SIG-M5 (cell line): ENCODE measurements at regions not wholly inside any gene's neighbourhood (a gene's known extent, or its start where the extent isn't known, plus 50 kb on each side); places are given as distances from the start of the nearest gene placed in this dataset.
"Not testable (repeated sequence)": the region's sequence is repeated elsewhere in the genome, so short reads cannot be mapped to it uniquely, and the experiment has no call there.

ENCODE experiments used
- DNase-seq: peaks from one replicate; lab custom pipeline; 2025; lab: John Stamatoyannopoulos, UW

GRCh38 chr5:158516521-158516920 is 583.2 kb downstream of the EBF1 start:
- no peak for DNase-seq

DNA sequence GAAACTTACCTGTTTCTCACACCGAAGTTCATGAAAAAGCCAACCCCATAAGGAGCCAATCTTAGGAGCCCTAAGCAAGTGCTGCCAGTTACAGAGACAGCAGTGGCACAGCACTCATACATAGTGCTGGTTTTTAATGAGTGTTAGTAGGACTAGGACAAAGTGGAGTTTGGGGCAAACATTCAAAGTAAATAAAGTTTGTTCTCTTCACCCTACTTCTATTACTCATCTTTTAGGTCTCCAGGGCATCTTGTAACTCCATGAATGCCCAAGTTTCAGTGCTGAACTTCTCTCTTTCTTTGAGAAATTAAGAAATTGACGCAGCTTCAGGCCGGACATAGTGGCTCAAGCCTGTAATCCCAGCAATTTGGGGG is 584.7 kb downstream of the EBF1 start:
- DNase-seq, result no peak

- DNase-seq, result no peak
Observed at GRCh38 chr5:158514319-158514985, 585.3 kb downstream of the EBF1 start.

DNA sequence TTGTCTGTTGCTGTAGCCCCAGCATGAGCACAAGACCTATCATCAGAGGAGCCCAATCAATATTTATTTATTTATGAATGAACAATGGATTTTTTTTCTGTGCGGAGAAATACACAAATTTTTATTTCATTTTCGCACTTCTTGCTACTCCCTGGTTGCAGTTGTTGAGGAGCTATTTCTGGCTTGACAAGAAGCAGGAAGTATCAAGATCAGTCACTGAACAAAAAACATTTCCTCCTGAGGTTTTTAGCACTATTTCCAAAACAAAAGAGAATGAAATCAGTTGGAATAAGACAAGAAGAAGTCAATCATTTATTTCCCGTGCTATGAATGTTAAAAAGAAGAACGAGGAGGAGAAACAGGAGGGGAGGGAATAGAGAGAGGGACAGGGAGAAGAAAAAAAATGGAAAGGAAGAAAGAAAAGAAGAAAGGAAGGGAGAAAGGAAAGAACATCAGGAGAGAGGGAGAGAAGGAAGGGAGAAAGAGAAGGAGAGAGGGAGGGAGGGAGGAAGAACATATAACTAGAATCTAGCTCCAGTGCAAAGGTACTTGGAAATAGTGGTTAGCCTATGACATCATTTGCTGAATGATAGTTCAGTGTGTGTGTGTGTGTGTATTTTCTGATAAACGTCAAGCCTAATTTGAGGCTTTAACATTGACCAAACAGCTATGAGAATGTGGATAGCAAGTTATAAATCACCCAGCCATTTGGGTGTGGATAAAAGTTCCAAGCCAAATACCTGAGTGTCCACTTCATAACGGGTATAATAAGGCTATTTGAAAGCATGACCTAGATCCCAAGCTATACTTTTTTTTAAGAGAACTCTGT is 586.0 kb downstream of the EBF1 start:
- DNase-seq, result no peak

GRCh38 chr5:158511454-158511853 is 588.3 kb downstream of the EBF1 start:
- DNase-seq, result no peak

GRCh38 chr5:158510479-158510878 is 589.2 kb downstream of the EBF1 start:
- DNase-seq, result no peak

DNA sequence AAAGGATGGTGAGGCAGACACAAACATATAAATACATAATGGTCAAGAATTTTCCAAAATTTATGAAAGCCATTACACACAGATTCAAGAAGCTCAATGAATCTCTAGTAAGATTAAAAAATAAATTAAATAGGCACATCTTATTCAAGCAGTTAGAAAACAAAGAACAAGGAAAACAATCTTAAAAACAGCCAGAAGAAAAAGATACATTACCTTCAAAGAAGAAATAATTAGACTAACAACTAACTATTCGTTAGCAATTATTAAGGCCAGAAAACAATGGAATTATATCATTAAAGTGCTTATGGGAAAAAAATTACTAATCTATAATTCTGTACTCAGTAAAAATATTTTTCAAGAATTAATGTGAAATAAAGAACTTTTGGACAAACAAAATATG is 593.1 kb downstream of the EBF1 start:
- DNase-seq, result no peak

DNA sequence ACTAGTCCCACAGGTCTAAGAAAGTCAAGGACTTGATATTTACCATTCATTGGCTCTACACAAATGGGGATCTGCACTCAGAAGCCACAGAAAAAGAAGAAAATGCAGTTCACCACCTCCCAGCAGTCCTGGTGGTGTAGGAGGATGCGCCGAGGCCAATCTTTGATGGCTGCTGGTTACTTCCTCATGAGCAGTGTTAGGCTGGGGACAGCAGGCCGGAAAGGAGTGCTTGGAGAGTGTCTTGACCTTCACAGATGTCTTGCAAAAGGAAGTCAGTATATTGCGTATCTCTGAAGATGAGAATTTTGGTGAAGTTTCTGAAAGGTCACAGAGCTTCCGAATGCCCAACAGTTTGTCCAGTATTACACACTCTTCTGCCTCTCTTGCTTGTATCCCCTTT is 597.0 kb downstream of the EBF1 start:
- no peak for DNase-seq

GRCh38 chr5:158499892-158500418 is 599.8 kb downstream of the EBF1 start:
- DNase-seq, result no peak

- no peak for DNase-seq
Observed at GRCh38 chr5:158499075-158499891, 600.4 kb downstream of the EBF1 start.

DNA sequence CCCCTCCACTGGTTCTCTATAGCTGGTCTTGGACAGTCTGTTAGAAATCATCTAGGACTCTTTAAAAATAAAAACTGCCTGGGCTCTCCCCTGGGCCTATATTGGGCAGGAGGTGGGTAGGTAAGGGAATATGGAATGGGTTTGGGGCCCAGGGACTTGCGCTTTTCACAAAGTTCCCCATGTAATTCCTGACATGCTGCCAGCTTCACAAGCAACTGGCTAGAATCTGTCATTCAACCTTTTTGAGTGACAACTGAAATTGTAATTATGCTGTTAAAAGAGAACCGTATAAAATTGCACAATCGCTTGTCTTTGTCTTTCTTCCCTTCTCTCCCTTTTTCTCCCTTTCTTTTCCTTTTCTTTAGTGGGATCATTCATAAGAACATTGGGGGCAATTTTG is 603.1 kb downstream of the EBF1 start:
- no peak for DNase-seq

DNA sequence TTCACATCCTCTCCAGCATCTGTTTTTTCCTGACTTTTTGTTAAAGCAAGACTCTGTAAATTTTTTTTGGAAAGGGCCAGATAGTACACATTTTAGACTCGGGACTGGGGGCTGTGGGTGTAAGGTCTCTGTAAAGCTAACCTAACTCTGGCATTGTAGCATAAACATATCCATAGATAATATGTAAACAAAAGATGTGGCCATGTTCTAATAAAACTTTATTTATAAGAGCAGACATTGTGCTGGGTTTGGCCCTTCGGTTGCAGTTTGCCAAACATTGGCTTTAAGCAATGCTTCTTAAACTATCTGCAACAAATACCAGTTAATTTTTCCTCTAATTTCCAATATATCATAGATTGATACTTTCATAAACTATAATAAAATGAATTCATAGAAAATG is 605.2 kb downstream of the EBF1 start:
- no peak for DNase-seq

DNA sequence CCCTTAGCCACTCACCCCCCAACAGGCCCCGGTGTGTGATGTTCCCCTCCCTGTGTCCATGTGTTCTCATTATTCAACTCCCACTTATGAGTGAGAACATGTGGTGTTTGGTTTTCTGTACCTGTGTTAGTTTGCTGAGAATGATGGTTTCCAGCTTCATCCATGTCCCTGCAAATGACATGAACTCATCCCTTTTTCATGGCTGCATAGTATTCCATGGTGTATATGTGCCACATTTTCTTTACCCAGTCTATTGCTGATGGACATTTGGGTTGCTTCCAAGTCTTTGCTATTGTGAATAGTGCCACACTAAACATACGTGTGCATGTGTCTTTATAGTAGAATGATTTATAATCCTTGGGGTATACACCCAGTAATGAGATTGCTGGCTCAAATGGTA is 605.7 kb downstream of the EBF1 start:
- DNase-seq, result not testable (repeated sequence)

DNA sequence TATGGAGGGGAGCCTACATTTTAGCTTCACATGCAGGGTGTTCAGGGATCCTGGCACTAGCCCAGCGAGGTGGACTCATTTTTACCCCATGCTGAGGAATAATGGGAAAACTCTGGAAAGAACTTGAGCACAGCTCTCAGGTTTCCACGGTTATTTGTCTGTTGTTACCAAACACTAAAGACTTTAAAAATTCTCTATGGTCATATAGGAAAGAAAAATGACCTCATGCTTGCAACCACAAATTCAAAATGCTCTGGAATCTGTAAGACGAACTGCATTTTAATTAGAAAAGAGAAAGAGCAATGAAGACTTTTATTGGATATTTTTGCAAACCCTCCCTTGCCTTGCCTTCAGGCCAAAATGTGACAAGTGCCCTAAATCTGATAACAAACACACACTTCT is 606.9 kb downstream of the EBF1 start:
- no peak for DNase-seq

DNA sequence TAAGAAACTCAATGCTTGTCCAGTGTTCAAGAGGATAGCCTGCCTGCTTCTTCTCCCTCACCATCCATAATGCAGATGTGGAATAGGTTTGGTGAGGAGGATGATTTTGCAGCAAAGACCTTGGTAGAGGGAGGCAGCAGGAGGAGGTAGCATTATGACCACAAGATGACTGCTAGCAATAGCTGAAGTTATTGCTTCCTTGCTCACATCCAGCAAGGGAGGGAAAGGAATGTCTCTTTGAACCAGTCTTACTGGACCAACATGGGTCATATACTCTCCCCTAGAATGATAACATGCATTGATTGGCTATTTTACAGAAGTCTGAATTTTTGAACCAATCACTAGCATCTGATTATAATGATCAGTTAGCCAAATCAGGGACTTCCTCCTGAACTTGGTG is 607.6 kb downstream of the EBF1 start:
- DNase-seq, result no peak

DNA sequence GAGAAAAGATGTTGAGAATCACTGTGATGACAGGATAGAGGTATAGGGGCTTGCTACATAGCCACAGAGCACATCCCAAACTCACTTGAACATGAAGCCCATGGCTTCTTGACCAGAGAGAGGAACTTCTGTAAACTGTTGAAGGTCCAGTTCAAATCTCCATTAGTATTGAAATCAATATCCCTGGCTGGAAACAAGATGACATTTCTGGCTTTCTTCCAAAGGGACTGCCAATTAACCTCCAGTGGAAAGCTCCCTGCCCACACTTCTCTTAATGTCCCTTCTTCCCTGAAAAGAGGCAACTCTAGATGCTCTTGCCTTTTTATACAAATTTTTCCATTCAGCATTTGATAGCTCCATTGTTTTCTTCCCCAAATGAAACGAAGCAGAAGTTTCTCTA is 612.1 kb downstream of the EBF1 start:
- no peak for DNase-seq

- DNase-seq, result no peak
Observed at GRCh38 chr5:158487156-158487555, 612.6 kb downstream of the EBF1 start.

DNA sequence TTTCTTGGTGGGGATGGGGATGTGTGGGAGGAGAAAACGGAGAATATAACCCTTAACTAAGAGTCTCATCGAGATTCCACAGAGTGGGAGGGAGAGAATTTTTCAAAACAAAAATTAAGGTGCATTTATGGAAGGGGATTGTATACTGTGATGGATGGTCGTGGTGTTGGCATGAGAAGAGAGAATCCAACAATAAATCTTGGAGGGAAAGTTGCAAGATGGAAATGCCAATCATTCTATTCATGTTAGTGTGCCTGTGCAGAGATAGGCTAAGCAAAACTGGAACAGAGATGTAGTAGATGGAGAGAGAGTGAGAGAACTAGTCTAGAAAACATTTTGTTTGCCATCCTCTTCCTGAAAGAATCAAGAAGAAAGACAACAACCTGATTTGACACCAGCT is 613.1 kb downstream of the EBF1 start:
- DNase-seq, result no peak

DNA sequence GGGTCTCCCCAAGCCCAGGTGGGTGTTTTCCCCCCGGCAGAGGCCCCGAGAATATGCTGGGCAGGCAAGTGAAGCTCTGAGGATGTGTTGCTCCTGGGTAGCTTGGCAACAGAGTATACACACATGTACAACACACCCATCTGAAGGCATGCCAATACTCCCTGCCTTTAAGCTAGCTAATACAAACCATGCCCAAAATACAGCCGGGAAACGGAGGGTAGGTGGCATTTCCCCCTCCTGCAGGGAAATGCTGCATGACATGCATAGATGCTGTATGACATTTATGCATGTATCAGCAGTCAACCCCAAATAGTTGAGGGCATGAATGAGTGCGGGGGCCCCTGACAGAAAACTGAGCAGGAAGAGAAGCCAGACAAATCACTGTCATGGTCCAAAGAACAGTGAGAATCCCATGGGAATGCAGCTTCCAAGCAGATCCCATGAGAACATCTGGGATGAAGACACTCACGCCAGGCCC is 614.1 kb downstream of the EBF1 start:
- DNase-seq, result no peak

DNA sequence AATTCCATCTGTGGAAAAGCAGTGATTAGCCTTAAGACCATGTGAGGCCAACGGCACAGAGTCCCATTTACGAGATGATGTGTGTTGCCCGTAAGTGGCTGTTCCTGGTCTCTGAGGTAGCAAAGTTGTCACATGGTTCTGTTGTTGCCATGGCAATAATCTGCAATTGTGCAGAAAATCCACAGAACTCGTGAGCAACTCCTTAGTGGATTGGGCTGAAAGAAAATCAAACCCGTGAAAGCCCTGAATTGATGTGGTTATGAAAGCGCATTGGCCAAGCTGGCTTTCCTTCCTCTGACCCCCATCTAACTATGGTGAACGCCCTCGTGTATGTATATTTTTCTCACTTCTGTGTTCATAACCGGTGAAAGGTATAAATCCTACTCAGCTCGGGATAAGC is 614.7 kb downstream of the EBF1 start:
- no peak for DNase-seq

DNA sequence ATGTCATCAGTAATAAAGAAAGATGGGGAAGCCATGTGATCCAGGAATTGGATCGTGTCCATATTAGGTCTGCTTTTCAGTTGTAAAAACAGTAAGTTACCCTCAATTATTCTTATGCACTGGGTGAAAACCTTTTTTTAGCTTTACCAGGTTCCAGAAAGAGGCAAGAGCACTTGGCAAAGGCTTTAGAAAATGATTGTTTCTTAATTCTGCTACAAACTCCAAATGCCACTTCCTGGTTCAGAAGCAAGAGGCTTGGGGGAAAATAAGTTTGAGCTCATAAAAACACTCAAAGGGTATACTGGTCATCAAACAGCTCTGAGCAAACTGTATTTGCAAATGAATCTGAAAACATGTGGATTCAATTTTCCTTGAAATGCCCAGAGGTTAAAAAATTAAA is 615.6 kb downstream of the EBF1 start:
- DNase-seq, result no peak

DNA sequence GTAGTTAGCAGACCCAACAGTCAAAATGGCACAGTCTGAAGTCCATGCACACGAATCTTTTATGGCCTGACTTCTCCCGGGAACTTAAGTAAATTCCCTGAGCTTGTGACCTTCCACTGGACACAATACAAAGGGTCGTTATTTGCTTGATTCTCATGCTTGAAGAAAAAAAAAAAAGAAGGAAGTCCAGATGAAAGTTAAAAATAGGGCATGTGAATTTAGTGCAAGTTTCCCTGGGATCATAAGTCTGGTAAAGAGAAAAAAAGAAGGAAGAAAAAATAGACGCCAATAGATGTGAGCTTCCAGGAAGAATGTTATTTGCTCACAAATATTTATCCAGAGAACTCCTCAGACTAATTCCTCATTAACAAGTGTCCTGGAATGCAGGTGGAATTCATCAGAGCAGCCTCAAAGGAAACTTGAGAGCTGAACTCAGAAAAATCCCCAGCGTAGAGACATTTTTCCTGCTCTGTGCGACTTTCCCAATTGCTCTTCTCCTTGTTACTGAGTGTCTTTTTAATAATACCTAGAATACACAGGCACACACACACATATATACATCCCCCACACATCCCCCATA is 616.3 kb downstream of the EBF1 start:
- DNase-seq, result no peak
